ENCODE measurements at regions not wholly inside any gene's neighbourhood (a gene's known extent, or its start where the extent isn't known, plus 50 kb on each side); places are given as distances from the start of the nearest gene placed in this dataset.

DNA sequence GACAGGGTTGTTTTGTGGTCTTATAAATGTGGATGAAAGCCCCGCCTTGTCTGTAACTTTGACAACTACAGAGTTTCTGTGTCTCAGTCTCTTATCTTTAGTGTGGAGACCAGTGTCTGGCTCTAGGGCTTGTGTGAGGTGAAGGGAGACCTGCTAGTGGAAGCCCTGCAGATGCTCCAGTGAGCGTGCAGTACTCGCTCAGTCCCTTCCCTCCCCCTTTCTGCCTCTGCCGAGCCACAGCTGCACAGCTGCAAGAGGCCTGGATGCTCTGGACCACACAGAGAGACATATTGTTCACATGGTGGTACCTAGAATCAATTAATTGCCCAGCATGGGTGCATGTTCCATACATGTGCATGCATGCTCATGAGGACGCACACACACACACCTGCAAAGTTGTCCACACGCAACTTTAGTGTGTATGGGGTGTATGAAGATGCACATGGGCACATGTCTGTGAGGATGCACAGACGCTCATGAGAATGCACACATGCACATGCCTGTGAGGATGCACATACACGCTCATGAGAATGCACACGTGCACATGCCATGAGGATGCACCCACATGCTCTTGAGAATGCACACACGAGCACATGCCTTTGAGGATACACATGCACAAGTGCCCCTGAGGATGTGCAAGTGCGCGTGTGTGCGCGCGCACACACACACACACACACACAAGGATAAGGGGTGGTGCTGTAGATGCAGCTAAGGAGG is 282.1 kb upstream of the HS6ST1 start:
- TF ChIP-seq, protein P1, sequence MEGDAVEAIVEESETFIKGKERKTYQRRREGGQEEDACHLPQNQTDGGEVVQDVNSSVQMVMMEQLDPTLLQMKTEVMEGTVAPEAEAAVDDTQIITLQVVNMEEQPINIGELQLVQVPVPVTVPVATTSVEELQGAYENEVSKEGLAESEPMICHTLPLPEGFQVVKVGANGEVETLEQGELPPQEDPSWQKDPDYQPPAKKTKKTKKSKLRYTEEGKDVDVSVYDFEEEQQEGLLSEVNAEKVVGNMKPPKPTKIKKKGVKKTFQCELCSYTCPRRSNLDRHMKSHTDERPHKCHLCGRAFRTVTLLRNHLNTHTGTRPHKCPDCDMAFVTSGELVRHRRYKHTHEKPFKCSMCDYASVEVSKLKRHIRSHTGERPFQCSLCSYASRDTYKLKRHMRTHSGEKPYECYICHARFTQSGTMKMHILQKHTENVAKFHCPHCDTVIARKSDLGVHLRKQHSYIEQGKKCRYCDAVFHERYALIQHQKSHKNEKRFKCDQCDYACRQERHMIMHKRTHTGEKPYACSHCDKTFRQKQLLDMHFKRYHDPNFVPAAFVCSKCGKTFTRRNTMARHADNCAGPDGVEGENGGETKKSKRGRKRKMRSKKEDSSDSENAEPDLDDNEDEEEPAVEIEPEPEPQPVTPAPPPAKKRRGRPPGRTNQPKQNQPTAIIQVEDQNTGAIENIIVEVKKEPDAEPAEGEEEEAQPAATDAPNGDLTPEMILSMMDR (IDR thresholded peaks at IDR 0.05), result no peak
- TF ChIP-seq RXRA (IDR thresholded peaks at IDR 0.05; ENCODE audit: borderline replicate concordance, low read depth), result no peak
- TF ChIP-seq, protein P2, sequence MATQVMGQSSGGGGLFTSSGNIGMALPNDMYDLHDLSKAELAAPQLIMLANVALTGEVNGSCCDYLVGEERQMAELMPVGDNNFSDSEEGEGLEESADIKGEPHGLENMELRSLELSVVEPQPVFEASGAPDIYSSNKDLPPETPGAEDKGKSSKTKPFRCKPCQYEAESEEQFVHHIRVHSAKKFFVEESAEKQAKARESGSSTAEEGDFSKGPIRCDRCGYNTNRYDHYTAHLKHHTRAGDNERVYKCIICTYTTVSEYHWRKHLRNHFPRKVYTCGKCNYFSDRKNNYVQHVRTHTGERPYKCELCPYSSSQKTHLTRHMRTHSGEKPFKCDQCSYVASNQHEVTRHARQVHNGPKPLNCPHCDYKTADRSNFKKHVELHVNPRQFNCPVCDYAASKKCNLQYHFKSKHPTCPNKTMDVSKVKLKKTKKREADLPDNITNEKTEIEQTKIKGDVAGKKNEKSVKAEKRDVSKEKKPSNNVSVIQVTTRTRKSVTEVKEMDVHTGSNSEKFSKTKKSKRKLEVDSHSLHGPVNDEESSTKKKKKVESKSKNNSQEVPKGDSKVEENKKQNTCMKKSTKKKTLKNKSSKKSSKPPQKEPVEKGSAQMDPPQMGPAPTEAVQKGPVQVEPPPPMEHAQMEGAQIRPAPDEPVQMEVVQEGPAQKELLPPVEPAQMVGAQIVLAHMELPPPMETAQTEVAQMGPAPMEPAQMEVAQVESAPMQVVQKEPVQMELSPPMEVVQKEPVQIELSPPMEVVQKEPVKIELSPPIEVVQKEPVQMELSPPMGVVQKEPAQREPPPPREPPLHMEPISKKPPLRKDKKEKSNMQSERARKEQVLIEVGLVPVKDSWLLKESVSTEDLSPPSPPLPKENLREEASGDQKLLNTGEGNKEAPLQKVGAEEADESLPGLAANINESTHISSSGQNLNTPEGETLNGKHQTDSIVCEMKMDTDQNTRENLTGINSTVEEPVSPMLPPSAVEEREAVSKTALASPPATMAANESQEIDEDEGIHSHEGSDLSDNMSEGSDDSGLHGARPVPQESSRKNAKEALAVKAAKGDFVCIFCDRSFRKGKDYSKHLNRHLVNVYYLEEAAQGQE (IDR thresholded peaks at IDR 0.05; ENCODE audit: low read depth, low read length), result no peak
- no peak for TF ChIP-seq POLR2AphosphoS5 (IDR thresholded peaks at IDR 0.05; ENCODE audit: low read depth, low read length)
- TF ChIP-seq, protein P3, sequence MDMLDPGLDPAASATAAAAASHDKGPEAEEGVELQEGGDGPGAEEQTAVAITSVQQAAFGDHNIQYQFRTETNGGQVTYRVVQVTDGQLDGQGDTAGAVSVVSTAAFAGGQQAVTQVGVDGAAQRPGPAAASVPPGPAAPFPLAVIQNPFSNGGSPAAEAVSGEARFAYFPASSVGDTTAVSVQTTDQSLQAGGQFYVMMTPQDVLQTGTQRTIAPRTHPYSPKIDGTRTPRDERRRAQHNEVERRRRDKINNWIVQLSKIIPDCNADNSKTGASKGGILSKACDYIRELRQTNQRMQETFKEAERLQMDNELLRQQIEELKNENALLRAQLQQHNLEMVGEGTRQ (IDR thresholded peaks at IDR 0.05; ENCODE audit: borderline replicate concordance, low read depth, low read length), result no peak
- no peak for TF ChIP-seq MXI1 (IDR thresholded peaks at IDR 0.05; ENCODE audit: low read depth, low read length)
- TF ChIP-seq, protein P4, sequence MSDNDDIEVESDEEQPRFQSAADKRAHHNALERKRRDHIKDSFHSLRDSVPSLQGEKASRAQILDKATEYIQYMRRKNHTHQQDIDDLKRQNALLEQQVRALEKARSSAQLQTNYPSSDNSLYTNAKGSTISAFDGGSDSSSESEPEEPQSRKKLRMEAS (IDR thresholded peaks at IDR 0.05; ENCODE audit: low read depth), result no peak
- TF ChIP-seq, protein P5, sequence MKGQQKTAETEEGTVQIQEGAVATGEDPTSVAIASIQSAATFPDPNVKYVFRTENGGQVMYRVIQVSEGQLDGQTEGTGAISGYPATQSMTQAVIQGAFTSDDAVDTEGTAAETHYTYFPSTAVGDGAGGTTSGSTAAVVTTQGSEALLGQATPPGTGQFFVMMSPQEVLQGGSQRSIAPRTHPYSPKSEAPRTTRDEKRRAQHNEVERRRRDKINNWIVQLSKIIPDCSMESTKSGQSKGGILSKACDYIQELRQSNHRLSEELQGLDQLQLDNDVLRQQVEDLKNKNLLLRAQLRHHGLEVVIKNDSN (IDR thresholded peaks at IDR 0.05; ENCODE audit: borderline replicate concordance, low read depth), result no peak
- TF ChIP-seq CHD2 (IDR thresholded peaks at IDR 0.05; ENCODE audit: low read length, partially characterized antibody), result no peak
- no peak for TF ChIP-seq TEAD4 (IDR thresholded peaks at IDR 0.05; ENCODE audit: borderline replicate concordance, insufficient read depth)
- no peak for TF ChIP-seq NRF1 (IDR thresholded peaks at IDR 0.05; ENCODE audit: low read depth, low read length)
- TF ChIP-seq SMC3 (IDR thresholded peaks at IDR 0.05; ENCODE audit: low read depth, low read length), result no peak

All from SK-N-SH (cell line).